GM18508 (cell line): ENCODE measurements at regions not wholly inside any gene's neighbourhood (a gene's known extent, or its start where the extent isn't known, plus 50 kb on each side); places are given as distances from the start of the nearest gene placed in this dataset.
"Not testable (repeated sequence)": the region's sequence is repeated elsewhere in the genome, so short reads cannot be mapped to it uniquely, and the experiment has no call there.

ENCODE experiments used
- ATAC-seq: cut with Tn5 transposase; IDR thresholded peaks from one replicate; pipeline ENCODE4 v1.9.1; 2021; ENCODE audit warnings: moderate number of reproducible peaks; ENCODE audit not compliant: insufficient read depth, unreplicated experiment

GRCh38 chr3:181915551-181915950, 203.8 kb downstream of the SOX2 start:
- ATAC-seq = no peak

- no peak for ATAC-seq
Observed at GRCh38 chr3:181916013-181916412, 204.3 kb downstream of the SOX2 start.

- ATAC-seq = no peak
Observed at GRCh38 chr3:181917027-181917426, 205.3 kb downstream of the SOX2 start.

- ATAC-seq = no peak
Observed at GRCh38 chr3:181919375-181919774, 207.7 kb downstream of the SOX2 start.

- ATAC-seq = no peak
Observed at GRCh38 chr3:181920409-181920808, 208.7 kb downstream of the SOX2 start.

GRCh38 chr3:181921220-181921619, 209.5 kb downstream of the SOX2 start:
- ATAC-seq = peak; percentile 95

- not testable (repeated sequence) for ATAC-seq
Observed at GRCh38 chr3:181925841-181926240, 214.1 kb downstream of the SOX2 start.

- ATAC-seq = no peak
Observed at GRCh38 chr3:181929501-181929900, 217.8 kb downstream of the SOX2 start.

GRCh38 chr3:181930105-181930504, 218.4 kb downstream of the SOX2 start:
- no peak for ATAC-seq

- no peak for ATAC-seq
Observed at GRCh38 chr3:181932039-181932438, 220.3 kb downstream of the SOX2 start.

- ATAC-seq = no peak
Observed at GRCh38 chr3:181933052-181933618, 221.4 kb downstream of the SOX2 start.

GRCh38 chr3:181935915-181936314, 224.2 kb downstream of the SOX2 start:
- no peak for ATAC-seq

GRCh38 chr3:181936774-181937173, 225.0 kb downstream of the SOX2 start:
- ATAC-seq = no peak

GRCh38 chr3:181938580-181938979, 226.9 kb downstream of the SOX2 start:
- not testable (repeated sequence) for ATAC-seq

GRCh38 chr3:181940703-181941102, 229.0 kb downstream of the SOX2 start:
- ATAC-seq = no peak

GRCh38 chr3:181941250-181941649, 229.5 kb downstream of the SOX2 start:
- no peak for ATAC-seq

- ATAC-seq = no peak
Observed at GRCh38 chr3:181943285-181943684, 231.6 kb downstream of the SOX2 start.

GRCh38 chr3:181947606-181948005, 235.9 kb downstream of the SOX2 start:
- no peak for ATAC-seq

GRCh38 chr3:181948286-181948685, 236.6 kb downstream of the SOX2 start:
- ATAC-seq = no peak

GRCh38 chr3:181952221-181952620, 240.5 kb downstream of the SOX2 start:
- no peak for ATAC-seq

- no peak for ATAC-seq
Observed at GRCh38 chr3:181952929-181953328, 241.2 kb downstream of the SOX2 start.

GRCh38 chr3:181955566-181955965, 243.8 kb downstream of the SOX2 start:
- ATAC-seq = no peak

GRCh38 chr3:181956122-181956521, 244.4 kb downstream of the SOX2 start:
- ATAC-seq = no peak
